GM21576 (cell line): ENCODE measurements at regions not wholly inside any gene's neighbourhood (a gene's known extent, or its start where the extent isn't known, plus 50 kb on each side); places are given as distances from the start of the nearest gene placed in this dataset.

Source experiments
- ATAC-seq: cut with Tn5 transposase; IDR thresholded peaks from one replicate; pipeline ENCODE4 v1.9.1; 2021; ENCODE audit warnings: mild to moderate bottlenecking, moderate library complexity; ENCODE audit not compliant: unreplicated experiment

DNA sequence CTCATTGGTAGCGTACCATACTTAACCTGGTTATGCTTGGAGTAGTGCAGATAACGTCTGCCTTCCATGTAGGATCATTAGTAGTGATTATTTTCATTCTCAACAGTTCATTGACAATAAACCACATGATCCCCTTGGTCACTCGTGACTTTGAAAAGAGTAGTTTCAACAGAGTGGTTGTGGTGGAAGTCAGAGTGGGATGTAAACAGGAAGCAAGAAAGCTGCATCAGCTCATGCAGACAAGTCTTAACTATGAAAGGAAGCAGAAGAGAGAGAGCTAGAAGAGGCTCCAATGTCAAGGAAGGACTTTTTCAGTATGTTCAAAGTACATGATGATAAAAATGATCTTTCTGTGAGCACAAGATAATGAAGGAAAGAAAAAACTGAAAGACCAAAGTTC is 287.4 kb downstream of the MBD2 start:
- no peak for ATAC-seq

DNA sequence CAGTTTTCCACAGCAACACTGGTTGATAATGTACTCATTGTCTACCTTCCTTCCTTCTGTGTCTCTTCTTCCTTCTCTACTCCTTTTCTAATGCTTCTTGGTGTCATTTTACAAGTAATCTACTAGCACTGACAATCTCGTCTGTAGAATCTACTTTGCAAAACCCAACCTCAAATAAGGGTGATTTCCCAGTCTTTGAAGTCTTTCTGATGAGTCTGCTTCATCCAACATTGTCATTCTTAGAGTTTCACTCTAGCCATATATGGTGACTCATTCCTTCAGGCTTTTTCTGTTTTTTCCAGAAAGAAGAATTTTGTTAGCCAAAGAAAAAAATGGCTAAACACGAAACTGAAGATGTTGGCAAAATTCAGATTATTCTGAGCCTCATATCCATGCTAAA is 288.7 kb downstream of the MBD2 start:
- no peak for ATAC-seq

DNA sequence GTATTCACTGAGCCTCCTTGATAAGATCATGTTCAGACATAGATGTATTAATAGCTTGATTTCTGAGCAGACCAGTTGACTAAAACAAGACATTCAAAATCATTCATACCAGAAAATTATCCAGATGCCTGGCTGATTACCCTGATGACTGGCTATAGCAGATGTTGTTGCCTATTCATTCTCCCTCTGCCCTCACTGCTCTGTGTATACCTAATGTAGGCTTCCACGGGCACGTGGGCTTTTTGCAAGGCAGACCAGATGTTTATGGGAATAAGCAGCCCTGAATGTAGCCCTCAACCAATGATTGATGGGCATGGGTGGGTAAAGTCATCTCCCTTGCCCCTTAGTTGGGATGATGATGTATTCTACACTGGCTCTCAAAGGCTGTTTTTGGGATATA is 289.1 kb downstream of the MBD2 start:
- no peak for ATAC-seq

DNA sequence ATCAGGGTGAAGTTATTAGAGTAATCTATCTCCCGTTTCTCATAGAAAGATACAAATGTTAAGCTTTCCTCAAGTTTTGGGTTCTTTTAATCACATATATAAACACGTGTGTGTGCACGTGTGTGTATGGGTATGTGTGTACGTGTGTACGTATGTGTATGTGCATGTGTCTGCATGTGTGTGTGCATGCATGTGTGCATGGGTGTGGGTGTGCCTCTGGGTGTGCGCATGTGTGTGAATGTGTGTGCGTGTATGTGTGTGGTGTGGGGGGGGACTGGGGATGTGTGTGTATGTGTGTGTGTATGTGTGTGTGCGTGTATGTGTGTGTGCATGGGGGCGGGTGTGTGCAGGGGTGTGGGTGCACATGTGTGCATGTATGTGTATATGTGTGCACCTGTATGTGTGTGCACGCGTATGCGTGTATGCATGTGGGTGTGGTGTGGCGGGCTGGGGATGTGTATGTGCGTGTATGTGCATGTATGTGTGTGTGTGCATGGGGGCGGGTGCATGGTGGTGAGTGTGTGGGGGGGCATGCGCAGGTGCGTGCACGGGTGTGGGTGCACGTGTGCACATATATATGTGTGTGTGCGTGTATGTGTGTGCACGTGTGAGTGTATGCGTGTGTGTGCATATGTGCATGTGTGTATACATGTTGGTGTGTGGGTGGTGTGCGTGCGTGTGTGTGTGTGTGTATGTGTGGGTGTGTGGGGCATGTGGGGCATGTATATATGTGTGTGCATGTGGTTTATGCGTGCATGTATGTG is 304.0 kb downstream of the MBD2 start:
- ATAC-seq = no peak

DNA sequence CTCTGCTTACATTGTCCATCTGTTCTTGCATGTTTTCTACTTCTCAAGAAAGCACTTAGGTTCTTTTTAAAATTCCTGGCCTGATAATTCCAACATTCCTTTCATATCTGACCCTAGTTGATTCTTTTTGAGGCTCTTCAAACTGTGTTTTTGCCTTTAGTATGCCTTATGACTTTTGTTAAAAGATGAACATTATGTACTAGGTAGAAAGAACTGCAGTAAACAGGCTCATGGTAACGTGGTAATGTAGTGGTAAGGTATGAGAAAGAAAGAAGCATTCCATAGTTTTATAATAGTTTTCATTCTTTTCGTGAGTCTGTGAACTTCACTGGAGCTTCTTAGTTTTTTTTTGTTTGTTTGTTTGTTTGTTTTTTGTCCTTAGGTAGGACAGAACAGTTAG is 306.4 kb downstream of the MBD2 start:
- ATAC-seq = no peak

DNA sequence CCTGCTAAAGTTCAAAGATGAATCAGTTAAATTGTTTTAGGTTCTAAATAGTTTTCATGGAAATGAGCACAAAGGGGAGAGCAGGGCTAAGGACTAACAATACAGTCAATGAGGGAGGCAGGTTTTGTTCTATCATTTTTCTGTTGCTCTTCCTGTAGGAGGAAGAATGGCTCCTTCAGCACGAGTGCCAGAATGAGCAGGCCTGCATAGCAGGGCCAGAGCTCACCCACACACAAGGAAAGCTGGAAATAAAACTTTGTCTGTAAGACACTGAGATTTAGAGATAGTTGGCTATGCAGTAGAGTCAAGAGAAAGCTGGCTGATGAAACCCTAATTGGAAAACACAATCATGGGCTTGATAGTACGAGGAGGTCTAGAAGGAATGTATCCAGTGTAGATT is 313.3 kb downstream of the MBD2 start:
- no peak for ATAC-seq

DNA sequence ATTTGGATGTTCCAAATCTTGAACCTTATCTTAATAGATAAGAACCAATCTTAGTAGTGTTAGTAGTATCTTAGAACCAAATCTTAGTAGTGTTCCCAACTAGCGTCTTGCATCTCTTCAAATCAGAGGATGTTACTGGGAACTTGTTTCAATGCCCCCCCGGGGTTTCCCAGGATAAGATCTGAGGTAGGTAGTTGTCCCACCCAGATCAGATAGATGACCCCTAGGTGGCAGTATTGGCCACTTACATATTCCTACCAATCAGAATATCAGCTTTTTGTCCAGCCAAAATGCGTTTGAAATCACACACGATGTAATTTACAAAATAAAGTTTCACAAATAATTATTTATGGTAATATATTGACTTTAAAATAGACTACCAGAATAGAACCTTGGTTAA is 314.8 kb downstream of the MBD2 start:
- ATAC-seq = no peak

DNA sequence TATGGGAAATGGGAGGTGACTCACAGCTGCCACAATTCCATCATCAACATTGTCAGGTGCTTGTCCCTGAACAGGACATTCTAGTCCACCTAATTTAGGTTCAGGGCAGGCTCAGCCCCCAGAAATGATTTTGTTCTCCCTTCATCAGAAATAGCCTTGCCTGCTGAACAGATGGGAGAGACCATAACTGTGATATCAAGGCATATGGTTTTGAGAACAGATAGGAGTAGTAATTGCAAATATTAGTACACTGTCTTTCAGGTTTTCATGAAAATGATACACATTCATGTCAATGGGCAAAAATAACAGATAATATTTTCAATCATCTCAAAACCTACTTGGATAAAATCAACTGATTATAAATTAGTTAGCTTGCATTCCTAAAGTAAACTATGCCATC is 316.5 kb downstream of the MBD2 start:
- no peak for ATAC-seq

DNA sequence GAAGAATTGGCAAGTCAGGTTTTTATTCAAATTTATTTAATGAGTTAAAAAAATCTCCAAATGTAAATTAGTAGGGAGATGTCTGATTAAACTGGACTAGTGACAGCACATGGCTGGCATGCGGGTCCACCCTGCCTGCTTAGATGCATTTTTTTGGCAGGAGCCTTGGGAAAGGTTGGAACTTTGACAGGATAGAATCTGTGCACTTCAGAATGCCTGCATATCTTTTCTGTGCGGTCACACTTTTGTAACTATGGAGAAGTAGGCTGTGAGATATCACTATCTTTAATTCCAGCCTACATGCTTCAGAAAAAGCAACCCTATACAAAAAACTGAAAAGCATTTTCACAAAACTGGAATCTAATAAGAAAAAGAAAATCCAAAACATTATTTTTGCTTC is 317.8 kb downstream of the MBD2 start:
- ATAC-seq = no peak

DNA sequence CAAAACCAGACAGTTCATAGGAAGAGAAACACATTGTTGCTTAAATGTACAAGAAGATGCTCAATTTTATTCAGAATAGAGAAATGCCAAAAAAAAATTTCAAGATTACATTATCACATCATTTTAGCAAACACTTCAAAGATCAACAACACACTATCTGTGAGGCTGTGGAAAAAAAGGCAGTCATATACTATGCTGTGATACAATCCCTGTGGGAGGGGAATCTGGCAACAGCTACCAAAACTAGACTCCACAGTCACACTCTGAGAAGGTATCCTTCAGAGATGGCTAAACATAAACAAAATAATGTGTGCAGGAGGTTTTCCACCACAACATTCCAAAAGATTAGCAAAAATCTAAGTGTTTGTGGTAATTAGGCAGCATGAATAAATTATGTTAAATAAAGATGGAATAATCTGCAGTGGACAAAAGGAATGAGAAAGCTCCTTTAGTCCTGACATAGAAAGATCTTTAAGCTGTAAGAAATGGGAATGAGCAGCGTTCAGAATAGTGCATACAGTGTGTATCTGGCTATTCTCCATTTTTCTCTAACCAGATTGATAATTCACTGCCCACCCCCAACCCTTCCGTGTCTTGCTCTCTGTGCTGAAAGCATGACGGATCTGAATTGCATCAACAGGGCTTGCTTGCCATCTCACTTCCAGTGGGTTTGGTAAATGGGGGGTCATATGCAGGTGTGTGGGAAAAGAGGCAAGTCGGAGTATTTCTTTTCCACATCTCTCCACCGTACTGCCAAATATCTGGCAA is 329.6 kb downstream of the MBD2 start:
- ATAC-seq = no peak

DNA sequence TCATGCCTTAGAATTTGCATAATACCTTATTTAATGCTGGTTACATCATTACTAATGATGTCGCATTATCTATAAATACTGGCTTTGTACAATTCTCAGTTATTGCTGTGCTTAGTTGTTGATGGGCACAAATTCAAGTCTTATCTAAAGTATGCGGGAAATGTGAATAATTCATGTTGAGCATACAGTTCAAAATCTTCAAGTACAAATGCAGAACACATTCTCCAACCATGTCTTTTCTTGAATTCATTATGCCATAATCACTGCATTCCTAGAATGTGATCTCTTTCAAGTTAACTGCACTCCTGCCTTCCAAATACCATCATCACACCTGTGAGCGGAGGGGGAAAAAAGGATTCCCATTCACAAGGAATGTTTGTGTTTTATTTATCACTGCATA is 337.0 kb downstream of the MBD2 start:
- ATAC-seq = no peak

DNA sequence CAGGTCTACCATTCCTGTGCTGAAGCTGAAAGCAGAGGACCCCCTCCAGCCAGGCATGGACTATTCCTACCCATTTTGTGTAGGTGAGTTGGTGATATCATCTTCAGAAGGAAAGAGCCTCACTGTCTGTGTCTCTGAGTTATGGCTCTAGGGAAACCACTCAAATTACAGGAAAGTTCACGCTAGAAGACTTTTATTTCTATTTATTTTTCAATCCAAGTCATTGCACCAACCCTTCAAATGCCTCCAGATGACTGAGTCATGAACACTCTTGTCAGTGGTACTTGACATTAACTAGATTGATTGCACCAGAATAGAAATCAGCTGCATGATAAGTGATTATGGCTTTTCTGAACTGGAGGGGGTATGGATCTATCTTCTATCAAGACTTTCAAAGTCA is 338.4 kb downstream of the MBD2 start:
- no peak for ATAC-seq

DNA sequence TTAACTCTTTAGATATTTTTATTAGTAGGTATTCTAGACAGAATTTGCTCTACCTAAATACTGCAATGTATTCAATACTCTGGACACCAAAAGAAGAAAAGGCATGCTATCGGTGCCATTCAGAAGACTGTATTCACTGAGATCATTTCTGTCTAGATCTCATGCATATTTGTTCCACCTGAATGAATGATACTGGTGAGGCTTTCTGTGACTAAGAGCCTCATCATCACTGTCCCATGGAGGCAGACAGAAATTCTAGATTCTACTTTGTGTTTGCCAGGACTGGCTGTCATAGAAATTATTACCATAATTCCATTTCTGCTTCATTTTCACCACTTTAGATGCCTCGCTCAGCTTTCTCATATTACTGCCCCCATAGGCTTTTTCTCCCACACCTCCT is 340.7 kb downstream of the MBD2 start:
- no peak for ATAC-seq

DNA sequence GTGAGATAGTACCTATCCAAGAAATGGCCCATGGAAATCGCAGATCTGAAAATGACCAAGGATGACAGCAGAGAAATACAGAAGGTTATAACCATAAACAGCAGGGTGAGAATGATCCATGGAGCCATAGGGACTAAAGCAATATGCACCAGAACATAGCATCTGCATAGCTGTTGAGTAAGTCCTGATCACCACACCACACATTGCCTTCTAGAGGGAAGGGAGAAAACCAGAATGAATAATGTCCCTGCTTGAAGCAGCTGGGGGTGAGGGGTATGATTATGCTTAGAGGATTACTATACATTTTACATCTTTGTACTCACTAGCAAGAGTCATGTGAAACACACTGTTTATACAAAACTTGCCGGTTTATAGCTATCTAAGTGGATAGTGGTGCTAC is 350.4 kb downstream of the MBD2 start:
- no peak for ATAC-seq

DNA sequence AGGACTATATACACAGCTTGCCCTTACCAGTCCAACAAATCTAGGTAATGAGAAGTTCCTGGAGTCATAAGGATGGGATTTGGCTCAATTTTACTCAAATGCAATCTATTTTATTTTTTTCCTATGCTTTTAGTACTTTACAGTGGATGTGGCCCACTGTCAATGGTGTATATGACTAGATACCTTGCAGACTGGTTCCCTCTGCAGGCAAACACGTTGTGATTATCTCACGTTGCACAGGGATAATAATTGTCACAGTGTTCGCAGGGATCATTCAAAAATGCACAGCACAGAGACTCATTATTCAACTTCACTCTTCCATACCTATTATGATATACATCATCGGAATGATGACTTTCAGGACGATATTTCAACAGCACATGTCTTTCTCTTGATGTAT is 359.7 kb downstream of the MBD2 start:
- no peak for ATAC-seq

DNA sequence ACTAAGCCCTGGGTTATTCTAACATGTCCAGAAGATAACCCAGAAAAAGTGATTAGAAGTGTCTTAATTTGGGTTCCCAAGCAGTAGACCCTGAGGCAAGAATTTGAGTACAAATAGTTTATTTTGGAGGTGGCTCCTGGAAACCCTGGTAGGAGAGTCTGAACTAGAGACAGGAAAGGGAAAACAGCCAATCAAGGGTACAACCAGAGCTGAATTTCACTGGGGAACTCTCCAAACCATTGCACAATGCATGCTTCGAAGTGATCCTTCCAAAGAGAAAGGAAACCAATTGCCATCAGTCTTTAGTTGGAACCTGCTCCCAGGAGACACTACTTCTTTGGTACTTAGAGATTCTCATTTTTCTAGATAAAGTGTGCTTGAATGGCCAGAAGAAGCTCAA is 361.5 kb downstream of the MBD2 start:
- no peak for ATAC-seq

DNA sequence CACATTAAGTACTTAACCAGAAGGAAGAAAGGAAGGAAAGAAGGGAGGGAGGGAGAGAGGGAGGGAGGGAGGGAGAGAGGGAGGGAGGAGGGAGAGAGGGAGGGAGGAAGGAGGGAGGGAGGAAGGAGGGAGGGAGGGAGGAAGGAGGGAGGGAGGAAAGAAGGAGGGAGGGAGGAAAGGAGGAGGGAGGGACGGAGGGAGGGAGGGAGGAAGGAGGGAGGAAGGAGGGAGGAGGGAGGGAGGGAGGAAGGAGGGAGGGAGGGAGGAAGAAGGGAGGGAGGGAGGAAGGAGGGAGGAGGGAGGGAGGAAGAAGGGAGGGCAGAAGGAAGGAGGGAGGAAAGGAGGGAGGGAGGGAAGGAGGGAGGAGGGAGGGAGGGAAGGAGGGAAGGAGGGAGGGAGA is 363.3 kb downstream of the MBD2 start:
- ATAC-seq = no peak

DNA sequence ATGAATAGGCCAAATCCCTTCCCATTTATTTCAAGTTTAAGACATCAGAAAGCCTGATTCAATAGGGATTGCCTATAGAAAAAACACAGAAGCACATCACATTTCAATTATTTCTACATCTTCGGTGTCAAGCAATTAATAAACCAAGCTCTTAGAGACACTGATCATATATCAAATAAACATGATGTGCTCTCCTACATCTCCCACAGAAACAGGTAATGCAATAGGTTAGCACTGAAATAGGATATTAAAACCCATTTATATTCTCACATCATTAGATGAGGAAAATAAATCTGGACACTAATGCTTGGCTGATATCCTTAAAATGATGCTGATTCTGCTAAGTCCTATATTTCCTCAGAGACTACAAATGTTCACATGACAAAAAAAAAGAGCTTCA is 364.7 kb downstream of the MBD2 start:
- ATAC-seq = no peak

DNA sequence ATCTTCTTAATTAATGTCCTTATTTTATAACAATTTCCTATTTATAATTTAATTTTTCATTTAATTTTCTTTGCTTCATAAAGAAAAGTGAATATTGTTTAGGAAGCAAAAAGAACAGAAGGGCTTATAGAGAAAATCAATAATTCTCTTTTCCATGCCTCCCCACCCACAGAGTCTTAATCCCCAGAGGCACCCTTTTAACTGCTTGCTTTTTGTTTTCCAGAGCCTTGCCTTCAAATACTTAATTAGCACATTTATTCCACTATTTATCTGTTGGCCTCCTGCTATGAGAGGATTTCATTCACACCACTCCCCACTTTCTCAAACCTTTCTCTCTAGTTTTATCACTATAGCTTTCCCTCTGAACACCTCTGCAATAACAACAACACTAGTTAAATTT is 373.6 kb downstream of the MBD2 start:
- no peak for ATAC-seq

DNA sequence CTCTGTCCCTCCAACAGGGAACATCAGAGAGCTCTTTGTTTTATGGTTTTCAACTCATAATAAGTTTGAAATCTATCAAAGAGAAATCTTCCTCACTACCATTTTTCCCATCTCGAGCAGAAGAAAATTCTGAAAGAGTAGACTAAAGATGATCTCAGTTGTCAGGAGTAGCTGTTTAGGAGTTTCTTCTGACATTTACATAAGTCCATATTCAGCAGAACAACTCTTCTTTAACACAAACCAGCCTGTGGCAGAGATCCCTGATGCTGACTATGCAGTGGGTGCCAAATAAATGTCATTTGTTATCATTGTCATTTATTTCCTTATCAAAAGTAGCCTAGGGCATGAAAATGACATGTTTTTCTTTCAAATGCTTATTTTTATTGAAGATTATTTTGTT is 380.7 kb downstream of the MBD2 start:
- no peak for ATAC-seq

DNA sequence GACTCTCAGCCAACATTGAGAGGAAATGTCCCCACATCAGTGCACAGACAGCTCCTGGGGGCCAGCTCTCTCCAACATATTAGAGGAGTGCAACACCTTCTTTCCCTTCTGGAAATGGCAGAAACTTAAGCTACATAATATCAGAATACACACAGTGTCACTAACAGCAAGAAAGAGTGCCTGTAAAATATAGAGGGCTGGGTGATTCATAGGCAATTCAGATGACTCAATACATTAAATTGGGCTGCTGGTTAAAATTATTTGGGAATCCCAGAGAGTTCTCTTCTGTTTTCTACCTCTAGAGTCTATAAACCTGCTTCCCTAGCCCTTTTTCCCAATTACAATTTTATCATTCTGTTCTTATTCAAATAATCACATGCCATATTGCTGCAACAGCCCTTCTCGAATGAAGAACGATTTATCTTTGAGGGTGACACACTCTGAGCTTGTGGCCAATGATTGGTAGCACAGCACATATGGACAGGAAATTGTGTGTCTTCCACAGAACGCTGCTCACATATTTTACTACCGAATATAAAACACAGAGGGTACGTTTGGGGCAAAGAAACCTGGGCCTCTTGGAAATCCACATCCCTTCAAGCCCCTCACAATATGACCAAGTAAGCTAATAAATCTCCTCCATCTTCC is 381.2 kb downstream of the MBD2 start:
- no peak for ATAC-seq

DNA sequence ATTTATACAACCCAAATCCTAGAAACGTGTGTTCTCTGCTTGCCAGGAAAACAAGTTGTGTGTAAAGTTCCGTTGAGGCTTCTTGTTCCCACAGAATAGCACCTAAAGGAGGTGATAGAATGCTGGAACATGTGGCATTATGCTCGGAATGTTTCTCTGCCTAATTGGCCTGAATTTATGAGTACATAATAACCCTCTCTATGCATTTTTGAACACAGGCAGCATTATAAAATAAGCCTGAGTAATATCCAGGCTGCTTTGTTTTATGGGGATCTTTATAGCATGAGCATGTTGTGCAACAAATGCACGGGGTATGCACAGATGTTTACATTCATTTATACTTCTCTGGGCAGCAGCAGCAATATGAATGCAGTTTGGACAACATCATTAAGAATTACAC is 385.7 kb downstream of the MBD2 start:
- ATAC-seq = no peak
